ENCODE measurements at regions not wholly inside any gene's neighbourhood (a gene's known extent, or its start where the extent isn't known, plus 50 kb on each side); places are given as distances from the start of the nearest gene placed in this dataset.

DNA sequence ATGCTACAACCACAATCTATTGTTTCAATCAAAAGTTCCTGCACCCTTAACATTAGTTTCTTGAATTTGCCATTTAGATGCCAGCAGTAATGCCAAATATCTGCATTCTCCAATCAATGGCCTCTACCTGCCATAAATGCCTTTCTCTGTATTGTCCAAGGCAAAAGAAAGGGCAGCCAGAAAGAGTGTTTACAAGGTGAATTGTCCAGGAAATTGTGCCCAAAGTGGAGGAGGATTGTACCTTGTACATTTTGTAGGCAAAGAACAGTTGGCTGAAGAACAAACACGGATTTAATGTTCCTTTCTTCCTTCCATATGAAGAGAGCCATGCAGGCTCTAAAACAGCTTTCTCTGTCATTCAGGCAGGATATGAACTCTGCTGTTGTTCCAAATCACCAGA is 181.5 kb downstream of the GUCY2F start:
- no peak for TF ChIP-seq EZH2phosphoT487 (IDR thresholded peaks at IDR 0.05; ENCODE audit: borderline replicate concordance, low read depth, low read length)
- TF ChIP-seq, protein P1, sequence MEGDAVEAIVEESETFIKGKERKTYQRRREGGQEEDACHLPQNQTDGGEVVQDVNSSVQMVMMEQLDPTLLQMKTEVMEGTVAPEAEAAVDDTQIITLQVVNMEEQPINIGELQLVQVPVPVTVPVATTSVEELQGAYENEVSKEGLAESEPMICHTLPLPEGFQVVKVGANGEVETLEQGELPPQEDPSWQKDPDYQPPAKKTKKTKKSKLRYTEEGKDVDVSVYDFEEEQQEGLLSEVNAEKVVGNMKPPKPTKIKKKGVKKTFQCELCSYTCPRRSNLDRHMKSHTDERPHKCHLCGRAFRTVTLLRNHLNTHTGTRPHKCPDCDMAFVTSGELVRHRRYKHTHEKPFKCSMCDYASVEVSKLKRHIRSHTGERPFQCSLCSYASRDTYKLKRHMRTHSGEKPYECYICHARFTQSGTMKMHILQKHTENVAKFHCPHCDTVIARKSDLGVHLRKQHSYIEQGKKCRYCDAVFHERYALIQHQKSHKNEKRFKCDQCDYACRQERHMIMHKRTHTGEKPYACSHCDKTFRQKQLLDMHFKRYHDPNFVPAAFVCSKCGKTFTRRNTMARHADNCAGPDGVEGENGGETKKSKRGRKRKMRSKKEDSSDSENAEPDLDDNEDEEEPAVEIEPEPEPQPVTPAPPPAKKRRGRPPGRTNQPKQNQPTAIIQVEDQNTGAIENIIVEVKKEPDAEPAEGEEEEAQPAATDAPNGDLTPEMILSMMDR (conservative IDR thresholded peaks at IDR 0.05; ENCODE audit: low read length), result no peak
